CD4-positive, CD25-positive, alpha-beta regulatory T cell (primary cell): ENCODE measurements at regions not wholly inside any gene's neighbourhood (a gene's known extent, or its start where the extent isn't known, plus 50 kb on each side); places are given as distances from the start of the nearest gene placed in this dataset.

ENCODE experiments used
- ATAC-seq, 2 donors: fragments of 150-1000 bp; cut with Tn5 transposase; one replicate each; pipeline ENCODE4 v1.10.0; 2021; ENCODE audit warnings: low read depth in 2 of 2, moderate number of reproducible peaks in 2 of 2, moderate library complexity in 1 of 2
- DNase-seq, 3 donors: peaks; one replicate each; pipeline versions ENCODE4 v3.0.0 to v3.0.0-alpha.2; 2012 to 2022; ENCODE audit warnings: mixed read lengths in 1 of 3
- H3K27ac ChIP-seq: one replicate; pipeline ENCODE4 v1.7.0; 2013; ENCODE audit warnings: mild to moderate bottlenecking, low read length; ENCODE audit not compliant: insufficient read depth, poor library complexity, severe bottlenecking
- H3K27me3 ChIP-seq: one replicate; pipeline ENCODE4 v1.7.0; 2013; ENCODE audit warnings: low read length; ENCODE audit not compliant: control insufficient read depth, insufficient read depth
- H3K36me3 ChIP-seq: one replicate; pipeline ENCODE4 v1.7.0; 2013; ENCODE audit warnings: mild to moderate bottlenecking, low read length, moderate library complexity; ENCODE audit not compliant: control insufficient read depth, insufficient read depth
- H3K4me1 ChIP-seq: 2 replicates; pipeline ENCODE4 v1.7.0; 2013; ENCODE audit warnings: mild to moderate bottlenecking, low read length; ENCODE audit not compliant: insufficient read depth, control insufficient read depth, poor library complexity, severe bottlenecking
- H3K4me3 ChIP-seq: one replicate; pipeline ENCODE4 v1.7.0; 2013; ENCODE audit warnings: low read depth, mild to moderate bottlenecking, low read length, moderate library complexity
- H3K9me3 ChIP-seq, 2 experiments: 1 replicate in 1 of 2; 2 replicates in 1 of 2; pipeline ENCODE4 v1.7.0; 2013; ENCODE audit warnings: low read length in 2 of 2, mild to moderate bottlenecking in 1 of 2, moderate library complexity in 1 of 2; ENCODE audit not compliant: control insufficient read depth in 2 of 2
- H3K27ac Mint-ChIP-seq, 3 donors: one replicate each; pipeline ENCODE4 v1.8.0; 2020 to 2022; ENCODE audit warnings: mild to moderate bottlenecking in 3 of 3, mixed read lengths in 3 of 3, moderate library complexity in 2 of 3
- H3K27me3 Mint-ChIP-seq: one replicate; pipeline ENCODE4 v1.8.0; 2022; ENCODE audit warnings: mild to moderate bottlenecking, mixed read lengths
- H3K36me3 Mint-ChIP-seq: one replicate; pipeline ENCODE4 v1.8.0; 2020; ENCODE audit warnings: mixed read lengths
- H3K4me1 Mint-ChIP-seq, 4 donors: one replicate each; pipeline ENCODE4 v1.8.0; 2020 to 2022; ENCODE audit warnings: mixed read lengths in 4 of 4, mild to moderate bottlenecking in 1 of 4
- H3K4me3 Mint-ChIP-seq, 4 donors: one replicate each; pipeline ENCODE4 v1.8.0; 2020 to 2022; ENCODE audit warnings: mild to moderate bottlenecking in 4 of 4, mixed read lengths in 4 of 4, moderate library complexity in 3 of 4
- H3K9me3 Mint-ChIP-seq, 7 donors: one replicate each; pipeline ENCODE4 v1.8.0; 2020 to 2022; ENCODE audit warnings: mixed read lengths in 7 of 7, mild to moderate bottlenecking in 3 of 7, moderate library complexity in 2 of 7

DNA sequence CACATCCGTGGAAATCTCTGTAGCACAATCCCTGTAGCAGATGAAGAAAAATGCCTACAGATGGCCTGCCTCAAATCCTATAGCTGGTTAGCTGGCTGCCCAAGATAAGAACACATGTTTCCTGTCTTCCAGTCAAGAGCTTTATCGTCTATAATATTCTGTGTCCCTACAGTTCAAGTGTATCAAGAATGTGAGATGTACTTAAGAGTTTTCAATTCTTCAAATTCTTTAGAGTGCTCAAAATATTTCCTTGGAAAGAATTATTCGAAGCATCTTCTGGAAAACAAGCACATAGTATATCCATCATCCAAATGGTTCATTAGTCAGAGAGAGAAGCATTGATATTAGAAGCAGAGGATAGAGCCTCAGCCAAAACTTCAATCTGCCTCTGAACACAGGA, 239.8 kb downstream of the COG6 start:
- ATAC-seq: no peak
- Mint-ChIP-seq H3K27ac (peak overlapping the region in 2 of 3 donors; percentile 2 to 52), H3K4me1 (peaks cover 15 to 36% (median 26%) of the 10 kb centered on the region in 4 donors), H3K27me3 (no peaks in the 10 kb centered on the region), H3K36me3 (no peaks in the 10 kb centered on the region), H3K4me3 (no peak overlapping the region), H3K9me3 (peaks cover 0 to 1% (median 0%) of the 10 kb centered on the region in 7 donors)
- H3K27me3 ChIP-seq: no peaks in the 10 kb centered on the region
- no peak for DNase-seq
- peaks cover 23% of the 10 kb centered on the region for H3K4me1 ChIP-seq
- no peaks in the 10 kb centered on the region for H3K36me3 ChIP-seq
- no peak overlapping the region for H3K27ac ChIP-seq
- H3K9me3 ChIP-seq: no peaks in the 10 kb centered on the region
- no peak overlapping the region for H3K4me3 ChIP-seq

DNA sequence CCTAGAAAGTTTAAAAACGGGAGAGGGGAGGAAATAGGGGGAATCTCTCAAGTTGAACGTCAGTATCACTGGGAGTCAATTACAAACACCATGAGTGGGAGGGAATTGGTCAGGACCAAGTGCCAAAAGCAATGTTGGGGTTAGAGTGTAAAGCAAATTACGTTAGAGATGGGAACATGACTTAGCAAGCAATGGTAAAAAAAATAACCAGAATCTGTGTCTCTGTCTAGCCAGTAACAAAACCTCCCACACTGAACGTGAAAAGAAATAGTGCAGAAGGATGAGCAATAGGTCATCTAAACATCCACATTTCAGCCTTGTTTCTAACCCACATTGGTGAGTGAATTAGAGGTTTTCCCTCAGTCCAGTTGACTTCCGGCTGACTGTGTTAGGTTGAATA, 242.2 kb downstream of the COG6 start:
- DNase-seq (no peak), ATAC-seq (no peak)
- Histone ChIP-seq H3K27ac (no peak overlapping the region), H3K4me1 (peaks cover 12% of the 10 kb centered on the region), H3K36me3 (no peaks in the 10 kb centered on the region), H3K9me3 (no peaks in the 10 kb centered on the region), H3K4me3 (no peak overlapping the region), H3K27me3 (no peaks in the 10 kb centered on the region)
- Mint-ChIP-seq H3K27me3 (no peaks in the 10 kb centered on the region), H3K4me3 (no peak overlapping the region), H3K36me3 (no peaks in the 10 kb centered on the region), H3K9me3 (peaks cover 0 to 3% (median 0%) of the 10 kb centered on the region in 7 donors), H3K4me1 (peaks cover 8 to 20% (median 14%) of the 10 kb centered on the region in 4 donors), H3K27ac (no peak overlapping the region)

DNA sequence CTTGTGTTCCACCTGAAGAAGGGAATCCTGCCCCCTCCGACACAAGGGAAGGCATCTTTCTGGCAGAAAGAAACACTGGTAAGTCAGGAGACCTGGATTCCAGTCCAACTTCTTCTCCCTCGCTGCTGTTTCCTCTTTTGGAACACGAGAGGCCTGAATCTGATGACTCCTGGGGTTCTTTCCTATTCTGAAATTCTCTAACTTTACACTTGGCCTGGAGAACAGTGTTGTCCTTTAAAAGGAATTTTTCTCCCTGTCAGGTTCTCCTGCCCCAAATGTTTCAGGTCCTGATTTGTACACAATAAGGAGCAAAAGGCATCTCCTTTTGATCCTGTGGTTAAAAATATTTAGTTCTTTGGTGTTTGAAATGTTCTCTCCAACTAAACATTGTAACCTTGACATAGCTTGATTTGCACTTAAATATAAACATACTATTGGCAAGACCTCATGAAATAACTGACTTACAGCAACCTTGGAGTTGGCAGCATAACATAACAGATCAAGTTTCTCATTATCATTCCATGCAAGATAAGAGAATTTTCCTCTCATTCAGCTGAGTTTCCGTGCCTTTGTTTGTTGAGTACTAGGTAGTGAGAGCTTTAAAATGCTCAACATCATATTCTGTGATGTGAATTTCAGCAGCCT, 244.8 kb downstream of the COG6 start:
- Mint-ChIP-seq H3K9me3 (peaks cover 0 to 2% (median 0%) of the 10 kb centered on the region in 7 donors), H3K27ac (no peak overlapping the region)

DNA sequence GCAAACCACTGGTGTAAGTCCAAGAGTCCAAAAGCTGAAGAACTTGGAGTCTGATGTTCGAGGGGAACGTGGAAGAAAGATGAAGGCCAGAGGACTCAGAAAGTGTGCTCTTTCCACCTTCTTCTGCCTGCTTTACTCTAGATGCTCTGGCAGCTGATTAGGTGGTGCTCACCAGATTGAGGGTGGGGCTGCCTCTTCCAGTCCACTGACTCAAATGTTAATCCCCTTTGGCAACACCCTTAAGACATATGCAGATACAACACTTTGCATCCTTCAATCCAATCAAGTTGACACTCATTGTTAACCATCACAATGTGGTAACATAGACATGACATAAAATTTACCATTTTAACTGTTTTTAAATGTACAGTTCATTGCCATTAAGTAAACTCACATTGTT, 249.5 kb downstream of the COG6 start:
- H3K9me3 ChIP-seq: no peaks in the 10 kb centered on the region
- ATAC-seq: no peak

More for the DNA sequence above, 244.8 kb downstream of the COG6 start:
- DNase-seq (no peak), ATAC-seq (no peak)
- Mint-ChIP-seq H3K27me3 (no peaks in the 10 kb centered on the region), H3K4me1 (no peaks in the 10 kb centered on the region), H3K4me3 (no peak overlapping the region), H3K36me3 (no peaks in the 10 kb centered on the region)
- H3K4me1 ChIP-seq: no peaks in the 10 kb centered on the region
- H3K27ac ChIP-seq: no peak overlapping the region
- H3K36me3 ChIP-seq: no peaks in the 10 kb centered on the region
- H3K4me3 ChIP-seq: no peak overlapping the region
- H3K27me3 ChIP-seq: no peaks in the 10 kb centered on the region
- H3K9me3 ChIP-seq: no peaks in the 10 kb centered on the region

DNA sequence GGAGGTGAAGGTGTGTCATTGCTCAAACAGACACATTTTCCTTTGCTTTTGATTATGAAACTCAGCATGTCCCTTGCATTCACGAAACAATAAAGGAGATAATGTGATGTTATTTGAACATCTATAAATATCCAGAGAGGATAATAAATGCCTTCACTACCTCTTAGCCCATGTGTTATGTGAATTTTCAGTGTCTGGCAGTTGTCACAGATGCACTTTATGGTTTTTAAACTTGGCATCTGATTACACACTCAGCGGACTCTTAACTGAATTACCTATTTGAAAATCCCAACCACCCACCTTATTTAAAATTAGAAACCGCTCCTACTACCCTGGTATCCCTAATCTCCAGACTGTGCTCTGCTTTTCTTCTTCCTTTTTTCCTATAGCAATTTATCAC, 254.2 kb downstream of the COG6 start:
- Histone ChIP-seq H3K36me3 (no peaks in the 10 kb centered on the region), H3K27ac (no peak overlapping the region), H3K4me1 (no peaks in the 10 kb centered on the region), H3K9me3 (no peaks in the 10 kb centered on the region), H3K4me3 (no peak overlapping the region), H3K27me3 (no peaks in the 10 kb centered on the region)
- H3K36me3 Mint-ChIP-seq: no peaks in the 10 kb centered on the region
- DNase-seq: no peak
- no peaks in the 10 kb centered on the region for H3K27me3 Mint-ChIP-seq
- ATAC-seq: no peak
- H3K9me3 Mint-ChIP-seq: peaks cover 0 to 7% (median 0%) of the 10 kb centered on the region in 7 donors
- no peak overlapping the region for H3K27ac Mint-ChIP-seq
- H3K4me3 Mint-ChIP-seq: no peak overlapping the region
- H3K4me1 Mint-ChIP-seq: peaks cover 0 to 4% (median 2%) of the 10 kb centered on the region in 4 donors

More for the DNA sequence above, 249.5 kb downstream of the COG6 start:
- Mint-ChIP-seq H3K9me3 (peaks cover 0 to 7% (median 0%) of the 10 kb centered on the region in 7 donors), H3K27me3 (no peaks in the 10 kb centered on the region), H3K27ac (no peak overlapping the region), H3K4me3 (no peak overlapping the region), H3K36me3 (no peaks in the 10 kb centered on the region), H3K4me1 (no peaks in the 10 kb centered on the region)
- H3K36me3 ChIP-seq: no peaks in the 10 kb centered on the region
- DNase-seq: no peak
- no peaks in the 10 kb centered on the region for H3K27me3 ChIP-seq
- no peak overlapping the region for H3K4me3 ChIP-seq
- no peaks in the 10 kb centered on the region for H3K4me1 ChIP-seq
- no peak overlapping the region for H3K27ac ChIP-seq

DNA sequence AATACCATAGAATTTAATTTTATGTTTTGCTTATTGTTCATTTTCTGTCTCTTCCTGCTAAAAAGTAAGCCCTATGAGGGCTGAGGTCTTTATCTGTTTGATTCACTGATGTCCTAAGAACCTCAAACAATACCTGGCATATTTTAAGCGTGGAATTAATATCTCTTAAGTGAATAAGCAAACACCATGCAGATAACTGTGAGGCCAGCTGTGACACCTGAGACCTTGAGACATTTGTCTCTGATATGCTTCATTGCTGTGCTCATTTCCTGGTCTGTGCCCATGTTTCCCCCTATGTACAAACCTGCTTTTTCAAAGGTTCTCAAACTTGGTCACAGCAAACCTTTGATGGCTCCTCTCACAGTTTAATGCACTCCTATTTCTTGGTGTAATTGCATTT, 254.6 kb downstream of the COG6 start:
- no peak for DNase-seq
- no peak overlapping the region for H3K27ac Mint-ChIP-seq
- H3K36me3 ChIP-seq: no peaks in the 10 kb centered on the region
- no peaks in the 10 kb centered on the region for H3K27me3 ChIP-seq
- ATAC-seq: no peak
- H3K9me3 ChIP-seq: no peaks in the 10 kb centered on the region
- H3K9me3 Mint-ChIP-seq: peaks cover 0 to 7% (median 0%) of the 10 kb centered on the region in 7 donors
- H3K4me3 ChIP-seq: no peak overlapping the region
- H3K4me1 ChIP-seq: no peaks in the 10 kb centered on the region
- H3K27me3 Mint-ChIP-seq: no peaks in the 10 kb centered on the region
- H3K27ac ChIP-seq: no peak overlapping the region
- H3K4me3 Mint-ChIP-seq: no peak overlapping the region
- peaks cover 0 to 4% (median 2%) of the 10 kb centered on the region in 4 donors for H3K4me1 Mint-ChIP-seq
- no peaks in the 10 kb centered on the region for H3K36me3 Mint-ChIP-seq

DNA sequence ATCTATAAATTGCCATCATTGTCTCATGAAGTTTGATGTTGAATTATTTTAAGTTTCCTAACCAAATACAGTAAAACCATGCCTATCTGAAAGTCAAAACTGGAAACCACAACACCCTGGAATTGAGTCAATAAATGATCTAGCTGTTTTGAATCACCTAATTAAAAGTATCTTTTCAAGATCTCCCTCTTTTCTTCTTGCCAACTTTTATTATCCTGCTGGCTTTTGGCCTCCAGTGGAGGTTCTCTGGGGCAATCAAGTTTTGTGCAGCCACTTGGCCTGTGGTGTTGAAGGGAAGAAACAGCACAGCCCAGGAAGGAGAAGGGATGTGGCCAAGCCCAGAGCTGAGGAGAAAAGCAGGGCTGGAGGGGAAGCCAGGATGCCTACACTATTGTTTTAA, 255.4 kb downstream of the COG6 start:
- H3K4me1 ChIP-seq: no peaks in the 10 kb centered on the region
- Mint-ChIP-seq H3K4me3 (no peak overlapping the region), H3K4me1 (peaks cover 0 to 4% (median 2%) of the 10 kb centered on the region in 4 donors), H3K36me3 (no peaks in the 10 kb centered on the region), H3K9me3 (peaks cover 0 to 4% (median 0%) of the 10 kb centered on the region in 7 donors), H3K27ac (no peak overlapping the region), H3K27me3 (no peaks in the 10 kb centered on the region)
- no peaks in the 10 kb centered on the region for H3K36me3 ChIP-seq
- ATAC-seq (no peak), DNase-seq (peak in 1 of 3 donors; percentile 18)
- H3K27ac ChIP-seq: no peak overlapping the region
- no peaks in the 10 kb centered on the region for H3K9me3 ChIP-seq
- no peaks in the 10 kb centered on the region for H3K27me3 ChIP-seq
- no peak overlapping the region for H3K4me3 ChIP-seq

DNA sequence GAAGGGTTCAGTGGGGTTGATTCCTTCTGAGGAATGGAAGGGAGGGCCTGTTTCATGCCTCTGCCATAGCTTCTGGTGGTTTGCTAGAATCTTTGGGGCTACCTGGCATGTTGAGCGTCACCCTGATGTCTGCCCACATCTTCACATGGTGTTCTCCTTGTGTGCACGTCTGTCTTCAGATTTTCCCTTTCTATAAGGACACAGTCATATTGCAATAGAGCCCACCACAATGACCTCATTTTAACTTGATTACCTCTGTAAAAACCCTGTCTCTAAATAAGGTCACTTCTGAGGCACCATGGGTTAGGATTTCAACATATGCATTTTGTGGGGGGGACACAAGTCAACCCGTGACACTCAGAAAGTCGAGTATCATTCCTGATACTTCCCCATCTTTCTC, 257.9 kb downstream of the COG6 start:
- H3K9me3 Mint-ChIP-seq: no peaks in the 10 kb centered on the region
- Histone ChIP-seq H3K4me1 (no peaks in the 10 kb centered on the region), H3K27ac (no peak overlapping the region), H3K9me3 (no peaks in the 10 kb centered on the region), H3K4me3 (no peak overlapping the region), H3K27me3 (no peaks in the 10 kb centered on the region), H3K36me3 (no peaks in the 10 kb centered on the region)
- peaks cover 3% of the 10 kb centered on the region for H3K27me3 Mint-ChIP-seq
- DNase-seq (no peak), ATAC-seq (no peak)
- H3K4me3 Mint-ChIP-seq: no peak overlapping the region
- peaks cover 0 to 4% (median 2%) of the 10 kb centered on the region in 4 donors for H3K4me1 Mint-ChIP-seq
- no peaks in the 10 kb centered on the region for H3K36me3 Mint-ChIP-seq
- H3K27ac Mint-ChIP-seq: no peak overlapping the region
